Caco-2 (cell line): ENCODE measurements at regions not wholly inside any gene's neighbourhood (a gene's known extent, or its start where the extent isn't known, plus 50 kb on each side); places are given as distances from the start of the nearest gene placed in this dataset.

Experiments used
- BruUV-seq: library from RNA; stranded (reverse); fragments of 400-500 nt; replicated peaks from 2 replicates; lab custom pipeline; 2021; lab: Mats Ljungman, UMichigan
- CTCF ChIA-PET: fragments of 300-600 bp; sonication (Branson Sonifier 250); formaldehyde crosslinking; loops from one replicate; lab custom pipeline; 2022; ENCODE audit warnings: antibody characterized with exemption; lab: Charles Lee
- POLR2A ChIA-PET: fragments of 300-600 bp; sonication (Branson Sonifier 250); formaldehyde crosslinking; loops from one replicate; lab custom pipeline; 2022; ENCODE audit warnings: antibody characterized with exemption; lab: Charles Lee
- DNase-seq, 2 experiments: peaks; one replicate each; pipeline versions ENCODE4 v3.0.0 to v3.0.0-alpha.2; 2020 to 2022
- H3K27me3 ChIP-seq: replicated peaks from 2 replicates; pipeline ENCODE4 v1.6.0; 2011; ENCODE audit warnings: low read length; ENCODE audit not compliant: control insufficient read depth, insufficient read depth
- H3K36me3 ChIP-seq: 2 replicates; pipeline ENCODE4 v1.5.1; 2011; ENCODE audit warnings: low read length; ENCODE audit not compliant: control insufficient read depth, insufficient read depth
- H3K4me1 ChIP-seq: fragments of 250-450 bp; sonication (Bioruptor Pico); 2 replicates; pipeline ENCODE4 v1.5.1; 2020; ENCODE audit warnings: mild to moderate bottlenecking
- H3K4me3 ChIP-seq: 2 replicates; pipeline ENCODE4 v1.5.1; 2011; ENCODE audit warnings: low read depth, mild to moderate bottlenecking, control low read depth, low read length
- H3K9me3 ChIP-seq: fragments of 250-450 bp; sonication (Bioruptor Pico); 2 replicates; pipeline ENCODE4 v1.5.1; 2020; ENCODE audit warnings: mild to moderate bottlenecking, moderate library complexity
- H3K27ac Mint-ChIP-seq: one replicate; pipeline ENCODE4 v1.8.0; 2022; ENCODE audit warnings: mixed read lengths; ENCODE audit not compliant: unreplicated experiment
- H3K27me3 Mint-ChIP-seq: one replicate; pipeline ENCODE4 v1.8.0; 2022; ENCODE audit warnings: mixed read lengths; ENCODE audit not compliant: insufficient read depth, unreplicated experiment
- H3K36me3 Mint-ChIP-seq: one replicate; pipeline ENCODE4 v1.8.0; 2022; ENCODE audit warnings: mild to moderate bottlenecking, mixed read lengths; ENCODE audit not compliant: insufficient read depth, unreplicated experiment
- H3K4me1 Mint-ChIP-seq: one replicate; pipeline ENCODE4 v1.8.0; 2022; ENCODE audit warnings: low read depth, mixed read lengths; ENCODE audit not compliant: unreplicated experiment
- H3K4me3 Mint-ChIP-seq: one replicate; pipeline ENCODE4 v1.8.0; 2022; ENCODE audit warnings: mild to moderate bottlenecking, moderate library complexity, mixed read lengths; ENCODE audit not compliant: unreplicated experiment
- H3K9me3 Mint-ChIP-seq: one replicate; pipeline ENCODE4 v1.8.0; 2022; ENCODE audit warnings: mixed read lengths; ENCODE audit not compliant: unreplicated experiment
- intact Hi-C: fragments of 100-400 bp; cut with micrococcal nuclease; formaldehyde crosslinking; loops from one replicate; pipeline ENCODE4 v1.10.0; 2022; ENCODE audit not compliant: unreplicated experiment
- TF ChIP-seq, protein P1 (sequence below), 2 experiments: fragments of 200-600 bp in 1 of 2; IDR thresholded peaks; 1 replicate in 1 of 2; 2 replicates in 1 of 2; pipeline versions ENCODE4 v1.5.1 to v1.8.0; 2011 to 2022; ENCODE audit warnings: antibody characterized with exemption in 1 of 2, control low read depth in 1 of 2, inconsistent platforms in 1 of 2, low read depth in 1 of 2, low read length in 1 of 2, mild to moderate bottlenecking in 1 of 2, moderate library complexity in 1 of 2; ENCODE audit not compliant: insufficient read depth in 1 of 2, severe bottlenecking in 1 of 2, unreplicated experiment in 1 of 2

DNA sequence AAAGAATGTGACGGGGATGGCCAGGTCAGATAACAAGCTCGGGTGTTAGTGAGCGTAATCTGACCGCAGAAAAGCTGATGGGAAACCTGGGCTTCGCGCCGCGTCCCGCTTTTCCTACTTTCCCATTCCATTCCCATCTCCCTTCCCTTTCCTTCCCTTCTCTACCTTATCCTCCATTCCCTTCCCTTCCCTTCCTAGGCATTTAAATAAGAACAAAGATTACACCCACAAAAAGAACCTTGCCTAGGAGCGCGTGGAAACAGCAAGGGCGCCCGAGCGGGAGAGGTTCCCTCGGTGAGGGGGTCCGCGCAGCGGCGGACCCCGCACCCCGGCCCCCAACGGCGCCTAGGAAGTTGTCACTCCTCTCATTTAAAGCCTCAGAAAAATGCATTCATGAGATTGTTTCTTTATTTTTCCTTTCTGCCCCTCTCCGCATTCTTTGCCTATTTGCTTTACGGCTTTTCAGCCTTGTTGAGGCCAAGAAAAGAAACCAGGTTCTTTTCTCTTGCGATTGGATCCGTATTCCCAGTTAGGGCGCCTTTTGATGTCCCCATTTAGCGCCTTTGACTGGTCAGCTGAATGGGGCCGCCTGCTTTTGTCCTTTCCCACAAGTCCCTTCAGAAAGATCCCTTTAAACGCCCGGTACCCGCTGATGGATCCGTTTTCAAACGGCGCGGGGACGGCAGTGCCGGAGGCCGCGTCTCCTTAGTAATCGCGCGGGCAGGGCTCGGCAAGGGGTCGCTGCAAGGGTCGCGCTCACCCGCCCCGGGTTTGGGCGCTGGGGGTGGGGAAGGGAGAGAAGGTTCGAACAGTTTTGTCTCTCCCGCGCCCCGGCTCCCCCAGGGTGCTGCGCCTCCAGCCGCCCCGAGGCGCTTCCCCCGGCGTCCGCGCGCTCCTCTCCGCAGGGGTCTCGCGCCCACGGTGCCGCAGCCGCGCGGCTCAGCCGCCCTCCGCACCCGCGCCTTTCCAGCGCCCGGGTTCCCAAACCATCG, 54.1 kb upstream of the TMEM33 start:
- H3K27ac Mint-ChIP-seq, result no peak overlapping the region
- H3K9me3 Mint-ChIP-seq, result no peaks in the 10 kb centered on the region
- BruUV-seq, result no TSS peak
- DNase-seq, result no peak
- Histone ChIP-seq H3K36me3 (no peaks in the 10 kb centered on the region), H3K4me3 (no peak overlapping the region), H3K27me3 (no peaks in the 10 kb centered on the region), H3K9me3 (no peaks in the 10 kb centered on the region), H3K4me1 (no peaks in the 10 kb centered on the region)
- ChIA-PET POLR2A (no interaction called here), CTCF (no interaction called here)
- no peaks in the 10 kb centered on the region for H3K36me3 Mint-ChIP-seq
- no peak overlapping the region for H3K4me3 Mint-ChIP-seq
- TF ChIP-seq, protein P1, sequence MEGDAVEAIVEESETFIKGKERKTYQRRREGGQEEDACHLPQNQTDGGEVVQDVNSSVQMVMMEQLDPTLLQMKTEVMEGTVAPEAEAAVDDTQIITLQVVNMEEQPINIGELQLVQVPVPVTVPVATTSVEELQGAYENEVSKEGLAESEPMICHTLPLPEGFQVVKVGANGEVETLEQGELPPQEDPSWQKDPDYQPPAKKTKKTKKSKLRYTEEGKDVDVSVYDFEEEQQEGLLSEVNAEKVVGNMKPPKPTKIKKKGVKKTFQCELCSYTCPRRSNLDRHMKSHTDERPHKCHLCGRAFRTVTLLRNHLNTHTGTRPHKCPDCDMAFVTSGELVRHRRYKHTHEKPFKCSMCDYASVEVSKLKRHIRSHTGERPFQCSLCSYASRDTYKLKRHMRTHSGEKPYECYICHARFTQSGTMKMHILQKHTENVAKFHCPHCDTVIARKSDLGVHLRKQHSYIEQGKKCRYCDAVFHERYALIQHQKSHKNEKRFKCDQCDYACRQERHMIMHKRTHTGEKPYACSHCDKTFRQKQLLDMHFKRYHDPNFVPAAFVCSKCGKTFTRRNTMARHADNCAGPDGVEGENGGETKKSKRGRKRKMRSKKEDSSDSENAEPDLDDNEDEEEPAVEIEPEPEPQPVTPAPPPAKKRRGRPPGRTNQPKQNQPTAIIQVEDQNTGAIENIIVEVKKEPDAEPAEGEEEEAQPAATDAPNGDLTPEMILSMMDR (IDR thresholded peaks at IDR 0.05; ENCODE audit: insufficient read depth in 1 of 2, low read depth in 1 of 2, low read length in 1 of 2, severe bottlenecking in 1 of 2, unreplicated experiment in 1 of 2), result no peak
- no peaks in the 10 kb centered on the region for H3K4me1 Mint-ChIP-seq
- no peaks in the 10 kb centered on the region for H3K27me3 Mint-ChIP-seq
- intact Hi-C loops, result no loop called here

DNA sequence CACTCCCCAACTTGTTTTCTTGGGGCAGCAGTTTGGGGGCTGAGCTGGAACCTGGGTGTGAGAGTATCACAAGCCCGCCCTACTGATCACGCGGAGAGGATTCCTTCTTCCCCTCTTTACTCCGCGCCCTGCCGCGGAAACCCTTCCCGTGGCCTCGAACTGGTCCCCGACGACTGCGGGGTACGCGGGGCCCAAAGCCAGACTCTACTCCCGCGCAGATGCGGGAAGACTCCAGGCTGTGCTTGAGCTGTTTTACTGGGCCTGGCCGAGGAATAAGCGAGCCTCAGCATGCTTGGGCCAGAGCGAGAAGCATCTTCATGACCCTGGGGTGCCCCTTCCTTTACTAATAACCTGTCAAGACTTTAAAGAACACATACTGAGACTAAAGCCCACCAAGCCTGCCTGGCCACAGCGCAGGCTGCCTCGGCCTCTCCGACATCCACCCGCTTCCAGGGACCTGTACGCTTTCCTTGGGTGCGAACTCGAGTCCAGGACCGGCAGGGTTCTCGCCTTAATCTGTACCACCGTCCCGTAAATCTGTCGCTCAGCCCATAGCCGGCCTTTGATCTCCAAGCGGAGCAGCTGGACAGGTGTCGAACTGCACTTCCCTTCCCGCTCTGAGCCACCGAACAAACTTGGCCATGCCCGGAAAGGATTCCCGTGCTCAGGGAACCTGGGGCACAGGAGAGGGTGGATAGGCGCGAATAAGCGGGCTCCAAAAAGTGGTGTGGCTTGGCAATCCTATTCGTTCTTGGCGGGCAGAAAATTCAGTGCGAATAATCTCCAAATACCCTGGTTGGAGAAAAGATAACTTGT, 55.0 kb upstream of the TMEM33 start:
- no peaks in the 10 kb centered on the region for H3K4me1 ChIP-seq
- Mint-ChIP-seq H3K27ac (no peak overlapping the region), H3K27me3 (no peaks in the 10 kb centered on the region), H3K4me3 (no peak overlapping the region), H3K9me3 (no peaks in the 10 kb centered on the region), H3K4me1 (no peaks in the 10 kb centered on the region), H3K36me3 (no peaks in the 10 kb centered on the region)
- ChIA-PET CTCF (no interaction called here), POLR2A (no interaction called here)
- no peak overlapping the region for H3K4me3 ChIP-seq
- TF ChIP-seq, protein P1 (IDR thresholded peaks at IDR 0.05; ENCODE audit: insufficient read depth in 1 of 2, low read depth in 1 of 2, low read length in 1 of 2, severe bottlenecking in 1 of 2, unreplicated experiment in 1 of 2), result no peak
- BruUV-seq, result no TSS peak
- H3K27me3 ChIP-seq, result no peaks in the 10 kb centered on the region
- no peak for DNase-seq
- H3K9me3 ChIP-seq, result no peaks in the 10 kb centered on the region
- intact Hi-C loops, result no loop called here
- no peaks in the 10 kb centered on the region for H3K36me3 ChIP-seq

DNA sequence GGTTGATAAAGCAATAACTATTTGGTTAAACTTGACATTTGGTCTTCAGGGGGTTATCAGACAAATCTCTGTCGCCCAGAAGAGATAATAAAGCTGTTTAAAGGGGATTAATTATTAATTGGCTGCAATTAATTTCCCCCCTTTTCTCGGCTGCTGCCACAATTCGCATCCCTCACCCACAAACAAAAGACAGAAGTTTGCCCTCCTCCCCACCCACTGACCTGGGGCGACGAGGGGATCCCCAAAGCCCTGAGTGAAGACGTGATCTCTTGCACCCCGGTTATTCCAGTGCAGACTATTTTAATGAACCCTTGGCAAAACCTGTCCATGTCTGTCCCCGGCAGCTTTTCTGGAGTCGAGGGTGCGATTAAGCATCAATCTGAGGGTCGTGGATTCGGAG, 55.7 kb upstream of the TMEM33 start:
- H3K27ac Mint-ChIP-seq, result no peak overlapping the region
- H3K36me3 ChIP-seq, result no peaks in the 10 kb centered on the region
- intact Hi-C loops, result no loop called here
- H3K27me3 Mint-ChIP-seq, result no peaks in the 10 kb centered on the region
- no peaks in the 10 kb centered on the region for H3K27me3 ChIP-seq
- H3K4me3 Mint-ChIP-seq, result no peak overlapping the region
- no TSS peak for BruUV-seq
- H3K4me1 Mint-ChIP-seq, result no peaks in the 10 kb centered on the region
- no peaks in the 10 kb centered on the region for H3K9me3 ChIP-seq
- no peak overlapping the region for H3K4me3 ChIP-seq
- H3K4me1 ChIP-seq, result no peaks in the 10 kb centered on the region
- H3K36me3 Mint-ChIP-seq, result no peaks in the 10 kb centered on the region
- ChIA-PET CTCF (no interaction called here), POLR2A (no interaction called here)
- no peak for DNase-seq
- TF ChIP-seq, protein P1 (IDR thresholded peaks at IDR 0.05; ENCODE audit: insufficient read depth in 1 of 2, low read depth in 1 of 2, low read length in 1 of 2, severe bottlenecking in 1 of 2, unreplicated experiment in 1 of 2), result no peak
- no peaks in the 10 kb centered on the region for H3K9me3 Mint-ChIP-seq
